ENCODE measurements at regions not wholly inside any gene's neighbourhood (a gene's known extent, or its start where the extent isn't known, plus 50 kb on each side); places are given as distances from the start of the nearest gene placed in this dataset.

- TF ChIP-seq CTCF (IDR thresholded peaks at IDR 0.05; ENCODE audit: control extremely low read depth, extremely low read depth), result no peak
Measured at GRCh38 chr1:68819190-68819829, 322.4 kb upstream of the DEPDC1 start.

GRCh38 chr1:68820151-68820550 is 323.3 kb upstream of the DEPDC1 start:
- no peak overlapping the region for H3K27ac ChIP-seq (ENCODE audit: low read depth in 1 of 2, low read length in 1 of 2)
- WGBS, 2 donors, result 50 to 51% methylated on average over 1 of the region's 1 CpG
- H3K9ac ChIP-seq (ENCODE audit: insufficient read depth in 1 of 2, low read length in 2 of 2), result peak overlapping the region in 1 of 2 donors; percentile 8
- H3K36me3 ChIP-seq (ENCODE audit: control insufficient read depth in 4 of 4, insufficient read depth in 4 of 4, low read length in 4 of 4), result no peaks in the 10 kb centered on the region
- TF ChIP-seq CTCF (IDR thresholded peaks at IDR 0.05; ENCODE audit: control extremely low read depth, extremely low read depth), result no peak
- H3K27me3 ChIP-seq (ENCODE audit: control insufficient read depth in 3 of 3, insufficient read depth in 3 of 3, low read length in 2 of 3), result no peaks in the 10 kb centered on the region
- peaks cover 0 to 4% (median 0%) of the 10 kb centered on the region in 4 donors for H3K9me3 ChIP-seq (ENCODE audit: control insufficient read depth in 4 of 4, insufficient read depth in 3 of 4, low read length in 3 of 4)
- ATAC-seq (ENCODE audit: insufficient read depth, low FRiP score) (no peak), DNase-seq (peak; percentile 72 to 92 (median 88))
- H3K4me3 ChIP-seq, result no peak overlapping the region
- peaks cover 0 to 18% (median 0%) of the 10 kb centered on the region in 5 donors for H3K4me1 ChIP-seq (ENCODE audit: control insufficient read depth in 5 of 5, insufficient read depth in 5 of 5, low read length in 5 of 5)

More at GRCh38 chr1:68819190-68819829, 322.4 kb upstream of the DEPDC1 start:
- no peaks in the 10 kb centered on the region for H3K36me3 ChIP-seq (ENCODE audit: control insufficient read depth in 4 of 4, insufficient read depth in 4 of 4, low read length in 4 of 4)
- H3K9me3 ChIP-seq (ENCODE audit: control insufficient read depth in 4 of 4, insufficient read depth in 3 of 4, low read length in 3 of 4), result peaks cover 0 to 4% (median 0%) of the 10 kb centered on the region in 4 donors
- no peak overlapping the region for H3K27ac ChIP-seq (ENCODE audit: low read depth in 1 of 2, low read length in 1 of 2)
- no peaks in the 10 kb centered on the region for H3K27me3 ChIP-seq (ENCODE audit: control insufficient read depth in 3 of 3, insufficient read depth in 3 of 3, low read length in 2 of 3)
- ATAC-seq (ENCODE audit: insufficient read depth, low FRiP score) (no peak), DNase-seq (peak in 1 of 3 donors; percentile 22)
- H3K4me1 ChIP-seq (ENCODE audit: control insufficient read depth in 5 of 5, insufficient read depth in 5 of 5, low read length in 5 of 5), result peaks cover 0 to 18% (median 0%) of the 10 kb centered on the region in 5 donors
- no peak overlapping the region for H3K9ac ChIP-seq (ENCODE audit: insufficient read depth in 1 of 2, low read length in 2 of 2)
- WGBS, 2 donors, result 88 to 89% methylated on average over 4 of the region's 4 CpGs
- no peak overlapping the region for H3K4me3 ChIP-seq

GRCh38 chr1:68826836-68827235 is 330.0 kb upstream of the DEPDC1 start:
- no peak for ATAC-seq (ENCODE audit: insufficient read depth, low FRiP score)
- no peak for DNase-seq
- Histone ChIP-seq H3K27me3 (ENCODE audit: control insufficient read depth in 3 of 3, insufficient read depth in 3 of 3, low read length in 2 of 3) (no peaks in the 10 kb centered on the region), H3K36me3 (ENCODE audit: control insufficient read depth in 4 of 4, insufficient read depth in 4 of 4, low read length in 4 of 4) (no peaks in the 10 kb centered on the region), H3K9ac (ENCODE audit: insufficient read depth in 1 of 2, low read length in 2 of 2) (no peak overlapping the region), H3K4me1 (ENCODE audit: control insufficient read depth in 5 of 5, insufficient read depth in 5 of 5, low read length in 5 of 5) (no peaks in the 10 kb centered on the region), H3K9me3 (ENCODE audit: control insufficient read depth in 4 of 4, insufficient read depth in 3 of 4, low read length in 3 of 4) (peaks cover 0 to 6% (median 0%) of the 10 kb centered on the region in 4 donors), H3K4me3 (no peak overlapping the region), H3K27ac (ENCODE audit: low read depth in 1 of 2, low read length in 1 of 2) (no peak overlapping the region)
- no peak for TF ChIP-seq CTCF (IDR thresholded peaks at IDR 0.05; ENCODE audit: control extremely low read depth, extremely low read depth)

- no peak overlapping the region for H3K4me3 ChIP-seq
- peaks cover 0 to 6% (median 0%) of the 10 kb centered on the region in 4 donors for H3K9me3 ChIP-seq (ENCODE audit: control insufficient read depth in 4 of 4, insufficient read depth in 3 of 4, low read length in 3 of 4)
- WGBS, 2 donors, result 86% methylated on average over 2 of the region's 2 CpGs
Measured at GRCh38 chr1:68827261-68827660, 330.4 kb upstream of the DEPDC1 start.

More at GRCh38 chr1:68827261-68827660, 330.4 kb upstream of the DEPDC1 start:
- no peak for DNase-seq
- ATAC-seq (ENCODE audit: insufficient read depth, low FRiP score), result no peak
- TF ChIP-seq CTCF (IDR thresholded peaks at IDR 0.05; ENCODE audit: control extremely low read depth, extremely low read depth), result no peak
- H3K36me3 ChIP-seq (ENCODE audit: control insufficient read depth in 4 of 4, insufficient read depth in 4 of 4, low read length in 4 of 4), result no peaks in the 10 kb centered on the region
- H3K27ac ChIP-seq (ENCODE audit: low read depth in 1 of 2, low read length in 1 of 2), result no peak overlapping the region
- H3K4me1 ChIP-seq (ENCODE audit: control insufficient read depth in 5 of 5, insufficient read depth in 5 of 5, low read length in 5 of 5), result no peaks in the 10 kb centered on the region
- H3K9ac ChIP-seq (ENCODE audit: insufficient read depth in 1 of 2, low read length in 2 of 2), result no peak overlapping the region
- no peaks in the 10 kb centered on the region for H3K27me3 ChIP-seq (ENCODE audit: control insufficient read depth in 3 of 3, insufficient read depth in 3 of 3, low read length in 2 of 3)
